H1 (cell line): ENCODE measurements at regions not wholly inside any gene's neighbourhood (a gene's known extent, or its start where the extent isn't known, plus 50 kb on each side); places are given as distances from the start of the nearest gene placed in this dataset.

Experiments
- RBBP5 ChIP-seq: IDR thresholded peaks from 2 replicates; pipeline ENCODE4 v1.7.1; 2012; ENCODE audit warnings: low read depth, mild to moderate bottlenecking, inconsistent platforms, low read length, moderate library complexity, borderline replicate concordance

GRCh38 chr15:36331531-36332275 is 247.7 kb upstream of the CDIN1 start (continued):
- TF ChIP-seq RBBP5 = no peak
